ENCODE measurements at regions not wholly inside any gene's neighbourhood (a gene's known extent, or its start where the extent isn't known, plus 50 kb on each side); places are given as distances from the start of the nearest gene placed in this dataset.

DNA sequence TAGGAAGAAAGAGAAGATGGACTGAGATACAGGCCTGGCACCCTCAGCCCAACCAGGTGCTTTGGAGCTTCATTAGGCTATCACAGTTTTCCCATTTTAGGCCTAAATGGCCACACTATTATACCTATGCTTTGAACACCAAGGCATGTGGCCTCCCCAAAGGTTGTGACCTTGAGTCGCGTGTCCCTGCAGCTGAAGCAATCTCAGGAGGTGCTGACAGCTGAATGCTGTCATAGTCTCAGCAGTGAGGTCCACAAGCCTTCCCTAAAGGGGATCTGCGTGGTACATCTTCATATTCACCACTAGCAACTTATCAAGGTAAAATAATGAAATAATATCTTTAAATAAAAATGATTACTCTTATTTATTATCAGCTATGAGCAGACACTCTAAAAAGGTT is 707.9 kb upstream of the NRSN1 start:
- no peak overlapping the region for H2BK15ac ChIP-seq (ENCODE audit: low read depth, low read length)
- in situ Hi-C loops (cut with MboI; ENCODE audit: low sequenced_read_pairs) (no loop called here), intact Hi-C loops (cut with micrococcal nuclease) (loop anchor here (10.0 kb wide), 1 partner anchor 463 kb away; no protein-coding TSS in a partner anchor), dilution Hi-C loops (cut with HindIII; ENCODE audit: low sequenced_read_pairs, unreplicated experiment) (no loop called here)
- peaks cover 4% of the 10 kb centered on the region for H3K9me1 ChIP-seq (ENCODE audit: insufficient read depth, low read length)
- H3K4me2 ChIP-seq (ENCODE audit: low read depth, low read length), result no peak overlapping the region
- H4K20me1 ChIP-seq (ENCODE audit: insufficient read depth, low read length), result peaks cover 3% of the 10 kb centered on the region; the same call in 1 of the 2 replicates
- no peak overlapping the region for H3K56ac ChIP-seq (ENCODE audit: extremely low read depth, insufficient read depth, low read length)
- ChIA-PET CTCF (interaction anchor here (0.6 kb wide), 1 partner anchor 571 kb away, joined by 3 read pairs; no protein-coding TSS in a partner anchor), POLR2A (ENCODE audit: unreplicated experiment) (no interaction called here)
- H3K27me3 ChIP-seq (ENCODE audit: control insufficient read depth, insufficient read depth, low read length), result no peaks in the 10 kb centered on the region
- no peak overlapping the region for H2BK5ac ChIP-seq (ENCODE audit: low read depth, low read length, poor library complexity, severe bottlenecking)
- H3K4me1 ChIP-seq (ENCODE audit: control insufficient read depth, insufficient read depth, low read length), result peaks cover 6% of the 10 kb centered on the region
- H4K5ac ChIP-seq (ENCODE audit: low read depth, low read length), result no peak overlapping the region
- H2AK9ac ChIP-seq (replicated peaks; ENCODE audit: low read depth, low read length, poor library complexity), result no peak overlapping the region
- H3K79me1 ChIP-seq (ENCODE audit: low read depth in 1 of 2, low read length in 2 of 2), result no peaks in the 10 kb centered on the region
- no peak overlapping the region for H2AK5ac ChIP-seq (ENCODE audit: low read depth, low read length)
- BruUV-seq (replicated peaks), result no TSS peak
- no peak overlapping the region for H3K14ac ChIP-seq (replicated peaks; ENCODE audit: low read depth, low read length)
- TF ChIP-seq, protein P1, sequence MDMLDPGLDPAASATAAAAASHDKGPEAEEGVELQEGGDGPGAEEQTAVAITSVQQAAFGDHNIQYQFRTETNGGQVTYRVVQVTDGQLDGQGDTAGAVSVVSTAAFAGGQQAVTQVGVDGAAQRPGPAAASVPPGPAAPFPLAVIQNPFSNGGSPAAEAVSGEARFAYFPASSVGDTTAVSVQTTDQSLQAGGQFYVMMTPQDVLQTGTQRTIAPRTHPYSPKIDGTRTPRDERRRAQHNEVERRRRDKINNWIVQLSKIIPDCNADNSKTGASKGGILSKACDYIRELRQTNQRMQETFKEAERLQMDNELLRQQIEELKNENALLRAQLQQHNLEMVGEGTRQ (IDR thresholded peaks at IDR 0.05; ENCODE audit: low read depth, low read length), result no peak
- TF ChIP-seq RCOR1 (IDR thresholded peaks at IDR 0.05; ENCODE audit: insufficient replicate concordance, low read length) (no peak), SMC3 (IDR thresholded peaks at IDR 0.05; ENCODE audit: low read depth, low read length) (no peak), RFX5 (IDR thresholded peaks at IDR 0.05; ENCODE audit: low read depth, low read length) (no peak), NFE2L2 (IDR thresholded peaks at IDR 0.05; ENCODE audit: low read depth, low read length) (no peak), CHD1 (IDR thresholded peaks at IDR 0.05; ENCODE audit: low read depth, low read length) (no peak), BHLHE40 (IDR thresholded peaks at IDR 0.05; ENCODE audit: low read depth, low read length) (no peak), POLR2A (IDR thresholded peaks at IDR 0.05; ENCODE audit: low read depth, low read length) (no peak), MAFK (IDR thresholded peaks at IDR 0.05; ENCODE audit: low read depth, low read length) (no peak)
- TF ChIP-seq, protein P2, sequence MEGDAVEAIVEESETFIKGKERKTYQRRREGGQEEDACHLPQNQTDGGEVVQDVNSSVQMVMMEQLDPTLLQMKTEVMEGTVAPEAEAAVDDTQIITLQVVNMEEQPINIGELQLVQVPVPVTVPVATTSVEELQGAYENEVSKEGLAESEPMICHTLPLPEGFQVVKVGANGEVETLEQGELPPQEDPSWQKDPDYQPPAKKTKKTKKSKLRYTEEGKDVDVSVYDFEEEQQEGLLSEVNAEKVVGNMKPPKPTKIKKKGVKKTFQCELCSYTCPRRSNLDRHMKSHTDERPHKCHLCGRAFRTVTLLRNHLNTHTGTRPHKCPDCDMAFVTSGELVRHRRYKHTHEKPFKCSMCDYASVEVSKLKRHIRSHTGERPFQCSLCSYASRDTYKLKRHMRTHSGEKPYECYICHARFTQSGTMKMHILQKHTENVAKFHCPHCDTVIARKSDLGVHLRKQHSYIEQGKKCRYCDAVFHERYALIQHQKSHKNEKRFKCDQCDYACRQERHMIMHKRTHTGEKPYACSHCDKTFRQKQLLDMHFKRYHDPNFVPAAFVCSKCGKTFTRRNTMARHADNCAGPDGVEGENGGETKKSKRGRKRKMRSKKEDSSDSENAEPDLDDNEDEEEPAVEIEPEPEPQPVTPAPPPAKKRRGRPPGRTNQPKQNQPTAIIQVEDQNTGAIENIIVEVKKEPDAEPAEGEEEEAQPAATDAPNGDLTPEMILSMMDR (conservative IDR thresholded peaks at IDR 0.05; ENCODE audit: low read depth, low read length), result no peak
- no peak overlapping the region for H2BK120ac ChIP-seq (ENCODE audit: low read depth, low read length)
- H3K4ac ChIP-seq (ENCODE audit: low read depth, low read length), result no peak overlapping the region
- H3K4me3 ChIP-seq (ENCODE audit: insufficient read depth, low read depth, low read length), result no peak overlapping the region
- no peak overlapping the region for H2AFZ ChIP-seq (replicated peaks; ENCODE audit: low read length, poor library complexity)
- H3K9ac ChIP-seq (ENCODE audit: low read depth, low read length), result no peak overlapping the region
- no peak overlapping the region for H4K8ac ChIP-seq (ENCODE audit: low read depth in 2 of 2, low read length in 2 of 2)
- no peaks in the 10 kb centered on the region for H3K9me3 ChIP-seq (ENCODE audit: control insufficient read depth, insufficient read depth, low read length)
- no peak overlapping the region for H3K18ac ChIP-seq (ENCODE audit: low read depth, low read length)
- H3K27ac ChIP-seq (ENCODE audit: insufficient read depth, low read length), result no peak overlapping the region
- ATAC-seq (ENCODE audit: low read depth) (no peak), DNase-seq (no peak)
- no peak overlapping the region for H3K23ac ChIP-seq (ENCODE audit: low read depth, low read length)
- H2BK20ac ChIP-seq (ENCODE audit: low read depth, low read length), result peak overlapping the region; percentile 47; the same call in 1 of the 2 replicates
- H3K36me3 ChIP-seq (ENCODE audit: control insufficient read depth, insufficient read depth, low read length), result no peaks in the 10 kb centered on the region
- WGBS, 2 experiments (ENCODE audit: extremely low coverage in 2 of 2, insufficient read length in 1 of 2), result no CpG with 5 or more reads among the region's 3 CpGs
- no peak overlapping the region for H4K91ac ChIP-seq (ENCODE audit: insufficient read depth, low read depth, low read length)
